Thyroid gland (tissue), 4 donors: ENCODE measurements at regions not wholly inside any gene's neighbourhood (a gene's known extent, or its start where the extent isn't known, plus 50 kb on each side); places are given as distances from the start of the nearest gene placed in this dataset.
A peak's percentile ranks its signal among the peaks of the same experiment; 100 is the strongest.

Experiments
- DNase-seq, 2 donors: peaks; one replicate each; pipeline ENCODE4 v3.0.0-alpha.2; 2019
- H3K27ac ChIP-seq, 3 donors: fragments of 200-600 bp; sonication (generic); 1 replicate in 2 of 3; 2 replicates in 1 of 3; pipeline ENCODE4 v1.5.1; 2016 to 2019; ENCODE audit warnings: mild to moderate bottlenecking in 1 of 3, moderate library complexity in 1 of 3
- H3K27me3 ChIP-seq: fragments of 200-600 bp; sonication (generic); one replicate; pipeline ENCODE4 v1.5.1; 2019
- H3K36me3 ChIP-seq, 2 donors: fragments of 200-600 bp; sonication (generic); one replicate each; pipeline ENCODE4 v1.5.1; 2016 to 2019
- H3K4me1 ChIP-seq, 2 donors: fragments of 200-600 bp; sonication (generic); one replicate each; pipeline ENCODE4 v1.5.1; 2017 to 2019
- H3K4me3 ChIP-seq, 3 donors: fragments of 200-600 bp; sonication (generic); replicated peaks in 1 of 3; 1 replicate in 2 of 3; 2 replicates in 1 of 3; pipeline ENCODE4 v1.5.1; 2016; ENCODE audit warnings: mild to moderate bottlenecking in 1 of 3
- H3K9me3 ChIP-seq: fragments of 200-600 bp; sonication (generic); one replicate; pipeline ENCODE4 v1.5.1; 2017
- CTCF ChIP-seq, 6 experiments: fragments of 200-600 bp in 3 of 6; fragments of 450-650 bp in 3 of 6; sonication (generic) in 3 of 6; IDR thresholded peaks; one replicate each; pipeline ENCODE4 v1.5.1; 2016 to 2019; ENCODE audit warnings: antibody characterized with exemption in 6 of 6, mild to moderate bottlenecking in 2 of 6, inconsistent platforms in 1 of 6, moderate library complexity in 1 of 6
- POLR2A ChIP-seq, 2 donors: fragments of 450-650 bp; IDR thresholded peaks; one replicate each; pipeline ENCODE4 v1.6.1; 2017; ENCODE audit warnings: antibody characterized with exemption in 2 of 2, mild to moderate bottlenecking in 2 of 2, moderate library complexity in 1 of 2
- WGBS, 2 donors: methylation state at CpG; one replicate each; pipeline ENCODE4 v1.1.5; 2017; 5-methylcytosine and 5-hydroxymethylcytosine counted together
- intact Hi-C: fragments of 100-400 bp; cut with DNase I; formaldehyde crosslinking; loops from one replicate; pipeline ENCODE4 v1.15.1; 2023

DNA sequence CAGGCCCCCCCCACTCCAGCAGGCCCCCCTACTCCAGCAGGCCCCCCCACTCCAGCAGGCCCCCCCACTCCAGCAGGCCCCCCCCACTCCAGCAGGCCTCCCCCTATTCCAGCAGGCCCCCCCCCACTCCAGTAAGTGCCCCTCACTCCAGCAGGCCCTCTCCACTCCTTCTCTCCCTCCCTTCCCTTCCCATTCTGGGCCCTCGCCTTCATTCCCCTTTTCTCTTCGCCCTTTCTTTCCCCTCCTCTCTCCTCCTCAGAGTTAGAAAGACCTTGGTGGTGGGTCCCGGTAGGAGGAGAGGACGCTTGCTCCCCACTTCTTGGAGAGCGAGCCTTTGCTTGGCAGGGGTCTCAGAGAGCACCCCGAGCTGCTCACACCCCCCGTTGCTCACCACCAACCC is 177.0 kb upstream of the TNRC6C start:
- Histone ChIP-seq H3K27ac (no peak overlapping the region), H3K36me3 (no peaks in the 10 kb centered on the region), H3K4me3 (no peak overlapping the region), H3K27me3 (no peaks in the 10 kb centered on the region), H3K4me1 (peaks cover 13 to 20% of the 10 kb centered on the region in 2 donors), H3K9me3 (no peaks in the 10 kb centered on the region)
- DNase-seq, result no peak
- intact Hi-C loops, result no loop called here
- 79 to 80% methylated on average over 7 of the region's 7 CpGs for WGBS, 2 donors
- TF ChIP-seq POLR2A (IDR thresholded peaks at IDR 0.05), result no peak
- no peak for TF ChIP-seq CTCF (IDR thresholded peaks at IDR 0.05)

DNA sequence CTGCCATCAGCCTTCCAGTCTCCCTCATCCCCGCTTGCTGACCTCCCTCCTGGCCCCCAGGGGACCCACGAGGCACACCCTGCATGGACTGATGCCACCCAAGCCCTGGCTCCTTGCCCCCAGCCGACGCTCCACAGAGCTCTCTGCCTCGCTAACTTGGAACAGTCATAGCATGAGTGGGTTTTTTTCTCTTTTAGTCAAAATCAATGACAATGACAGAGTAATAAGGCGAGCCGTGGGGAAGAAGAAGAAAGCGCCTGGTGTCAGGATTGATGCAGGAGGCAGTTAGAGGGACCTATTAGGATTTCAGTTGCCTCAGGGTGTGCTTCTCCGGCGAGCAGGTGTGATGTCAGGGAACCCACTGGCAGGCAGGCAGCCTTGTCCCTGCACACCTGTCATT is 176.3 kb upstream of the TNRC6C start:
- TF ChIP-seq CTCF (IDR thresholded peaks at IDR 0.05), result no peak
- Histone ChIP-seq H3K9me3 (no peaks in the 10 kb centered on the region), H3K27me3 (no peaks in the 10 kb centered on the region), H3K4me3 (no peak overlapping the region), H3K4me1 (peaks cover 13 to 20% of the 10 kb centered on the region in 2 donors), H3K36me3 (no peaks in the 10 kb centered on the region), H3K27ac (no peak overlapping the region)
- WGBS, 2 donors, result 82 to 84% methylated on average over 10 of the region's 10 CpGs
- no peak for DNase-seq
- intact Hi-C loops, result no loop called here

DNA sequence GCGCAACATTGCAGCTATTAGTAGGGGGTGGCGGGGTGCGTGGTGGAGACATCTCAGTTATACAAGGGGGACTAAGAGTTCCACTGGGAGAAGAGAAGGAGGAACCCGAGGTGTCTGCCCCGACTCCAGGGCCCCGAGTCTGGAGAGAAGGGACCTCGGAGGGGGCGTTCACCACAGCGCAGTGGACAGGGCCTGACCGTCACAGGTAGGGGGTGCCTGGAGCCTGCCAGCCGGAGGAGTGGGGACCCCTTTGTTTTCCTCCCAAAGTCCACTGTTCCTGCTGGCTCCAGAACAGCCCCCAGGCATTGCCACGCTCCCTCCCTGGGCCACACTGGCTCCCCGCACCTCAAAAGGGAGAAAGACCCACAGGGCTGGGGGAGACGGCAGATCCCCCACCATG is 175.9 kb upstream of the TNRC6C start:
- WGBS, 2 donors, result 93 to 95% methylated on average over 12 to 14 of the region's 14 CpGs
- TF ChIP-seq CTCF (IDR thresholded peaks at IDR 0.05) (no peak), POLR2A (IDR thresholded peaks at IDR 0.05) (no peak)
- DNase-seq, result no peak
- no peak overlapping the region for H3K4me3 ChIP-seq
- no peaks in the 10 kb centered on the region for H3K27me3 ChIP-seq
- no peak overlapping the region for H3K27ac ChIP-seq
- no peaks in the 10 kb centered on the region for H3K9me3 ChIP-seq
- intact Hi-C loops, result no loop called here
- peaks cover 13 to 20% of the 10 kb centered on the region in 2 donors for H3K4me1 ChIP-seq
- no peaks in the 10 kb centered on the region for H3K36me3 ChIP-seq

DNA sequence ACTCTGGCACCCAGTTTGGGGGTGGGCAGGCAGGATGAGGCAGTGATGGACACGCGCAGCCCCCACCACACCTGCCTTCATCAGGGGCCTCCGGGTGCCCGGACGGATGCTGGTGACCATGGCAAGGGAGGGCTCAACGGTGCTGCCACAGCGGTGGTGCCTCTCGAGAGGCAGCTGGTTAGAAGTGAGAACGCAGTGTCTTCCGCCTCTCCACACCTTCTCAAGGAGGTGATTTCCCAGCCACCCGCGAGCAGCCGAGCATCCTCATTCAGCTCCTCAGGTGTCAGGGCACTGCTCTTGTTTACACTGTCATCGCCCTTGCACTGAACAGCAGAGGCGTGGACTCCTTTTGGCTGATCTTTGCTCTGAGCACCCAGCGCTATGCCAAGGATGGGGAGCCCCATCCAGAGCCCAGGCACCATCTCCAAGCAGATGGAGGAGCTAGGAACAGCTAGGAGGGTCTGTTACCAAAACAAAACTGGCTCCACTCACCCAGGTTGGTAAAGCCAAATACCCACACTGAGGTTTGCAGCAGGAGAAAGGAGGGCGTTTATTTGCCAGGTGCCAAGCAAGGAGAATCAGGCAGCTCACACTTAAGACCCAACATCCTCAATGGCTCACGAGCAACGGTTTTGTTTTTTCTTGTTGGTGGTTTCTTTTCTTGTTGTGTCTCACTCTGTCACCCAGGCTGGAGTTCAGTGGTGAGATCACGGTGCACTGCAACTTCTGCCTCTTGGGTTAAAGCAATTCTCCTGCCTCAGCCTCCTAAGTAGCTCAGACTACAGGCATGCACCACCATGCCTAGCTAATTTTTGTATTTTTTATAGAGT is 174.3 kb upstream of the TNRC6C start:
- no peak for TF ChIP-seq POLR2A (IDR thresholded peaks at IDR 0.05)
- TF ChIP-seq CTCF (IDR thresholded peaks at IDR 0.05), result no peak
- H3K27me3 ChIP-seq, result no peaks in the 10 kb centered on the region
- no peaks in the 10 kb centered on the region for H3K9me3 ChIP-seq
- peaks cover 13% of the 10 kb centered on the region in 2 donors for H3K4me1 ChIP-seq
- no peak for DNase-seq
- no peak overlapping the region for H3K27ac ChIP-seq
- WGBS, 2 donors, result 80 to 84% methylated on average over 13 to 15 of the region's 20 CpGs
- intact Hi-C loops, result no loop called here
- no peak overlapping the region for H3K4me3 ChIP-seq
- no peaks in the 10 kb centered on the region for H3K36me3 ChIP-seq

DNA sequence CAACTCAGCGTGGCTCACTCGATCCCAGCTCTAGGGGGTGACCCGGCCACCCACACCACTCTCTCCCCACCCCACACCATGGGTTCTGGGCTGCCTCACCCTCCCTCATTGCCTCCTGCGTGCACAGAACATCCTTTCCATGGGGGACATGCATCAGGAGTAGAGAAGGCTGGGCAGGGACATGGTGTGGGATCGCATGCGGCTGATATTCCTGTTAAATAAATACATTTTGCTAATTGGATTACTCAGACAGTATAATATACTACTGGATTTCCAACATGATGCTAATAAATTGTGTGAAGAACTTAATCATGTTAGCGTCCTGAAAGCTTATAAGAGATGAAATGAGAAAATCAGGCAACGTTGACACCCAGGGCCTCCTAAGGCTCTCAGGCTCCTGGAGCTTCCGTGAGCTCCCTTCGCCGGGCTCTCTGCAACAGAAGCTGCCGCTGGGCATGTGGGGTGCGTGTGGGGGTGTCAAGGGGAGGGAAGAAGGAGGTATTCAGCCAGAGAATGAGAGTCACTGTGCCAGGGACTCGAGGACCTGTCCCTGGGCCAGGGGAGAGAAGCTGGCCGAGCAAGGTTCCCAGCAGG is 173.1 kb upstream of the TNRC6C start:
- no peaks in the 10 kb centered on the region for H3K36me3 ChIP-seq
- intact Hi-C loops, result no loop called here
- H3K27me3 ChIP-seq, result no peaks in the 10 kb centered on the region
- no peak overlapping the region for H3K27ac ChIP-seq
- WGBS, 2 donors, result 68% methylated on average over 15 of the region's 15 CpGs
- H3K4me1 ChIP-seq, result peaks cover 1% of the 10 kb centered on the region in 2 donors
- peak in 1 of 2 donors; percentile 20 for DNase-seq
- no peak overlapping the region for H3K4me3 ChIP-seq
- TF ChIP-seq CTCF (IDR thresholded peaks at IDR 0.05) (no peak), POLR2A (IDR thresholded peaks at IDR 0.05) (no peak)
- no peaks in the 10 kb centered on the region for H3K9me3 ChIP-seq
